RWPE2 (cell line): ENCODE measurements at regions not wholly inside any gene's neighbourhood (a gene's known extent, or its start where the extent isn't known, plus 50 kb on each side); places are given as distances from the start of the nearest gene placed in this dataset.
A peak's percentile ranks its signal among the peaks of the same experiment; 100 is the strongest.

Experiments
- ATAC-seq: fragments of 200-7000 bp; cut with Tn5 transposase; 3 replicates; pipeline ENCODE4 v1.9.1; 2021; ENCODE audit warnings: low read depth
- DNase-seq: peaks from one replicate; pipeline ENCODE4 v3.0.0-alpha.2; 2020; ENCODE audit warnings: low spot score
- H3K27ac ChIP-seq: fragments of 450-650 bp; 2 replicates; pipeline ENCODE4 v1.5.1; 2017; ENCODE audit warnings: mild to moderate bottlenecking; ENCODE audit not compliant: poor library complexity, severe bottlenecking
- H3K27me3 ChIP-seq: fragments of 250-450 bp; sonication (Bioruptor Pico); 2 replicates; pipeline ENCODE4 v1.5.1; 2021; ENCODE audit warnings: mild to moderate bottlenecking, moderate library complexity; ENCODE audit not compliant: insufficient read depth, poor library complexity, severe bottlenecking
- H3K36me3 ChIP-seq: fragments of 250-450 bp; sonication (Bioruptor Pico); 2 replicates; pipeline ENCODE4 v1.5.1; 2020; ENCODE audit warnings: low read depth, mild to moderate bottlenecking, moderate library complexity
- H3K4me1 ChIP-seq: fragments of 250-450 bp; sonication (Bioruptor Pico); 2 replicates; pipeline ENCODE4 v1.5.1; 2021; ENCODE audit warnings: mild to moderate bottlenecking, moderate library complexity; ENCODE audit not compliant: insufficient read depth, poor library complexity, severe bottlenecking
- H3K4me3 ChIP-seq: fragments of 250-450 bp; sonication (Bioruptor Pico); 2 replicates; pipeline ENCODE4 v1.5.1; 2021; ENCODE audit warnings: mild to moderate bottlenecking, moderate library complexity; ENCODE audit not compliant: severe bottlenecking
- H3K9me3 ChIP-seq: fragments of 250-450 bp; sonication (Bioruptor Pico); 2 replicates; pipeline ENCODE4 v1.5.1; 2021; ENCODE audit warnings: mild to moderate bottlenecking, moderate library complexity; ENCODE audit not compliant: severe bottlenecking
- CTCF ChIP-seq: fragments of 450-650 bp; IDR thresholded peaks from one replicate; pipeline ENCODE4 v1.5.1; 2017; ENCODE audit warnings: mild to moderate bottlenecking, moderate library complexity; ENCODE audit not compliant: poor library complexity, severe bottlenecking

GRCh38 chr14:51534610-51535011 is 117.1 kb upstream of the FRMD6 start:
- Histone ChIP-seq H3K27ac (peak overlapping the region; percentile 100), H3K9me3 (no peaks in the 10 kb centered on the region), H3K4me1 (peaks cover 59% of the 10 kb centered on the region), H3K27me3 (no peaks in the 10 kb centered on the region), H3K4me3 (no peak overlapping the region), H3K36me3 (peaks cover 21% of the 10 kb centered on the region)
- DNase-seq: peak; percentile 94
- no peak for TF ChIP-seq CTCF
- peak; percentile 49 for ATAC-seq

GRCh38 chr14:51535443-51536044 is 116.2 kb upstream of the FRMD6 start:
- DNase-seq: no peak
- Histone ChIP-seq H3K36me3 (peaks cover 21% of the 10 kb centered on the region), H3K27me3 (no peaks in the 10 kb centered on the region), H3K4me1 (peaks cover 68% of the 10 kb centered on the region), H3K27ac (peak overlapping the region; percentile 100), H3K4me3 (no peak overlapping the region), H3K9me3 (no peaks in the 10 kb centered on the region)
- no peak for TF ChIP-seq CTCF
- ATAC-seq: no peak

GRCh38 chr14:51538973-51539372 is 112.7 kb upstream of the FRMD6 start:
- Histone ChIP-seq H3K4me3 (no peak overlapping the region), H3K4me1 (peaks cover 60% of the 10 kb centered on the region), H3K27me3 (no peaks in the 10 kb centered on the region), H3K9me3 (no peaks in the 10 kb centered on the region), H3K27ac (peak overlapping the region; percentile 100), H3K36me3 (peaks cover 14% of the 10 kb centered on the region)
- ATAC-seq (no peak), DNase-seq (no peak)
- no peak for TF ChIP-seq CTCF

GRCh38 chr14:51539571-51540037 is 112.1 kb upstream of the FRMD6 start:
- TF ChIP-seq CTCF: no peak
- Histone ChIP-seq H3K4me3 (no peak overlapping the region), H3K4me1 (peaks cover 60% of the 10 kb centered on the region), H3K27me3 (no peaks in the 10 kb centered on the region), H3K27ac (peak overlapping the region; percentile 100), H3K9me3 (no peaks in the 10 kb centered on the region), H3K36me3 (peaks cover 14% of the 10 kb centered on the region)
- DNase-seq (peak; percentile 92), ATAC-seq (peak; percentile 88)

- DNase-seq (no peak), ATAC-seq (peak; percentile 52)
- Histone ChIP-seq H3K27ac (peak overlapping the region; percentile 100), H3K4me1 (peaks cover 60% of the 10 kb centered on the region), H3K36me3 (peaks cover 11% of the 10 kb centered on the region), H3K27me3 (no peaks in the 10 kb centered on the region), H3K4me3 (no peak overlapping the region), H3K9me3 (no peaks in the 10 kb centered on the region)
- no peak for TF ChIP-seq CTCF
Measured at GRCh38 chr14:51540364-51540763, 111.3 kb upstream of the FRMD6 start.
